ENCODE measurements at regions not wholly inside any gene's neighbourhood (a gene's known extent, or its start where the extent isn't known, plus 50 kb on each side); places are given as distances from the start of the nearest gene placed in this dataset.

- TF ChIP-seq, protein P1, sequence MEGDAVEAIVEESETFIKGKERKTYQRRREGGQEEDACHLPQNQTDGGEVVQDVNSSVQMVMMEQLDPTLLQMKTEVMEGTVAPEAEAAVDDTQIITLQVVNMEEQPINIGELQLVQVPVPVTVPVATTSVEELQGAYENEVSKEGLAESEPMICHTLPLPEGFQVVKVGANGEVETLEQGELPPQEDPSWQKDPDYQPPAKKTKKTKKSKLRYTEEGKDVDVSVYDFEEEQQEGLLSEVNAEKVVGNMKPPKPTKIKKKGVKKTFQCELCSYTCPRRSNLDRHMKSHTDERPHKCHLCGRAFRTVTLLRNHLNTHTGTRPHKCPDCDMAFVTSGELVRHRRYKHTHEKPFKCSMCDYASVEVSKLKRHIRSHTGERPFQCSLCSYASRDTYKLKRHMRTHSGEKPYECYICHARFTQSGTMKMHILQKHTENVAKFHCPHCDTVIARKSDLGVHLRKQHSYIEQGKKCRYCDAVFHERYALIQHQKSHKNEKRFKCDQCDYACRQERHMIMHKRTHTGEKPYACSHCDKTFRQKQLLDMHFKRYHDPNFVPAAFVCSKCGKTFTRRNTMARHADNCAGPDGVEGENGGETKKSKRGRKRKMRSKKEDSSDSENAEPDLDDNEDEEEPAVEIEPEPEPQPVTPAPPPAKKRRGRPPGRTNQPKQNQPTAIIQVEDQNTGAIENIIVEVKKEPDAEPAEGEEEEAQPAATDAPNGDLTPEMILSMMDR (IDR thresholded peaks at IDR 0.05; ENCODE audit: insufficient read depth, low read length, poor library complexity, severe bottlenecking), result no peak
- TF ChIP-seq EZH2phosphoT487 (conservative IDR thresholded peaks at IDR 0.05; ENCODE audit: low read length), result no peak
Observed at GRCh38 chr2:221926327-221926726, 354.2 kb upstream of the EPHA4 start.
